Pulmonary artery endothelial cell (primary cell): ENCODE measurements at regions not wholly inside any gene's neighbourhood (a gene's known extent, or its start where the extent isn't known, plus 50 kb on each side); places are given as distances from the start of the nearest gene placed in this dataset.

Source experiments
- DNase-seq: peaks from one replicate; pipeline ENCODE4 v3.0.0-alpha.2; 2011; ENCODE audit warnings: low read depth, low spot score

GRCh38 chr20:56924292-56925081, 295.4 kb downstream of the TFAP2C start:
- no peak for DNase-seq

- no peak for DNase-seq
Observed at GRCh38 chr20:56925082-56925830, 296.1 kb downstream of the TFAP2C start.

- DNase-seq = no peak
Observed at GRCh38 chr20:56925831-56926170, 296.7 kb downstream of the TFAP2C start.

DNA sequence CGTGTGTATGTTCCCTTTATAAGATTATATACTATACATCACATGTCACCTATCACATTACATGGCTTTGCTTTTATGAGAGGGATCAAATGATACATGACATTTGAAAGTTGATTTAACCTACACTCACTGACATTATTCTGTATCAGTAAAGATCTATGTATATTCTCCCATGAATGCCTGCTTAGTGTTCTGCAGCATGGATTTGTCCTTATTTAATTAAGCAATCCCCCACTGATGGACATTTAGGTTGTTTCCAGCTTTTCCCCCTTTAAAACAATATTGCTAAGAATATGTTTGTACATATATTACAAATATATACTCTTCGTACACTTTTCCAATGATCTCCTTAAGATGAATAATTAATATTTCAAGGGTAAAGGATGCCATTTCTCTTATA, 297.4 kb downstream of the TFAP2C start:
- no peak for DNase-seq

- DNase-seq = no peak
Observed at GRCh38 chr20:56927127-56927526, 298.0 kb downstream of the TFAP2C start.

- no peak for DNase-seq
Observed at GRCh38 chr20:56928007-56928406, 298.9 kb downstream of the TFAP2C start.

GRCh38 chr20:56929606-56930005, 300.5 kb downstream of the TFAP2C start:
- DNase-seq = no peak

GRCh38 chr20:56930876-56931275, 301.8 kb downstream of the TFAP2C start:
- no peak for DNase-seq

DNA sequence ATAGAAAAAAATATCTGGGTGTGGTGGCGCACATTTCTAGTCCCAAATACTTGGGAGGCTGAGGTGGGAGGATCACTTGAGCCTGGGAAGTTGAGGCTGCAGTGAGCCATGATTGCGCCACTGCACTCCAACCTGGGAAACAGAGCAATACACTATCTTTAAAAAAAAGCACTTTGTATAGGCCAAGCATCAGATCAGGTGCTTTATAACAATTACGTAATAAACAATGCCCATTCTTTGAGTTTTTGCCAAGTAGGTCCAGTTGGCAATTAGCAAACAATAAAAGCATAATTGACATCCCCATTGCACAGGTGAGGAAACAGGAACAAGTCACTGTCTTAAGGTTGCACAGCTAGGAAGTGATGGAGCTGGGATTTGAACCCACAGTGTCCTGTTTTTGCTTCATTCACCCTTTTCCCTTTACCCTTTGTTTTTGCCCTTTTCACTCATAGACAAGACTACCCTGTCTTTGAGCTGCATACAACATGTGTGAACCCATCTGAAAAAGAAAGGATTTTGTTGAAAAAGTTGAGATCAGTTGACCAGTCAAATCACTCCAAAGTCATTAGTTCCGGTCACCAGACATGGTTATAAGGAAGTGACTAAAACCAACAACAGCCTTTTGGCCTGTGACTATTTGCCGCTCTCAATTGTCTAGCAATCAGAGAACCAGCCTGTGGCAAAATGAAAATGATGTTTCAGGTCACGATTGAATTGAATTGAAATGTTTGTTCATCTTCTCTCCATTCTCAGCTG, 303.6 kb downstream of the TFAP2C start:
- DNase-seq = no peak

DNA sequence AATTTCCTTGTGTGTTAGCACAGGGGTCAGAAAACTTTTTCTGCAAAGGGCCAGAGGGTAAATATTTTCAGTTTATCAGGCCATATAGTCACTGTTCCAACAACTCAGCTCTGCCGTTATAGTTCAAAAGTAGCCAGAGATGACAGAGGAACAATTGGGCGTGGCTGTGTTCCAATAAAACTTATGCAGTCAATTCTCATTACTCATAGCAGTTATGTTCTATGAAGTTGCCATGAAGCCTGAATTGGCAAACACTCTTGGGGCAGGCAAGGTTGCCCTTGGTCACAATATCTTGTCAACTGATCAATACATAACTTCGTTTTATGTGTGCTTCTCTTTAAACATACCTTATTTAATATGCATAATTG, 304.2 kb downstream of the TFAP2C start:
- no peak for DNase-seq

DNA sequence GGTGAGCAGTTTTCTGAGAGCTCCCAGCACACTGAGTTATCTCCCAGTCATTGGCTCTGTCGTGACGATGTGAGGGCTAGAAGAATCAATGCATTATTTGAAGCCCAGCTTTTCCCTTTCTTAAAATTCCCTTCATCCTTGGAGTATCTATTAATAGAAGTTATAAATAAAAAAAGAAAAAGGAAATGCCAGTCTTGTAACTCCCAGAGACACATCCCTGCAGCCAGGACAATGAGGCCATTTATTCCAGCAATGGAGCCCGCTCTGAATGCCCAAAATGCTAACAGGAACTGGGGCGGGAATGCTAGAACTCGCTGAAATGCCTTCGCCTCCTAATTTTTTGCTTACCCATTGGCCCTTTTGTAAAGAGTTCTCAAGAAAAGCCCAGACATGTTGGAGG, 305.8 kb downstream of the TFAP2C start:
- DNase-seq = no peak

GRCh38 chr20:56940466-56940865, 311.4 kb downstream of the TFAP2C start:
- no peak for DNase-seq

DNA sequence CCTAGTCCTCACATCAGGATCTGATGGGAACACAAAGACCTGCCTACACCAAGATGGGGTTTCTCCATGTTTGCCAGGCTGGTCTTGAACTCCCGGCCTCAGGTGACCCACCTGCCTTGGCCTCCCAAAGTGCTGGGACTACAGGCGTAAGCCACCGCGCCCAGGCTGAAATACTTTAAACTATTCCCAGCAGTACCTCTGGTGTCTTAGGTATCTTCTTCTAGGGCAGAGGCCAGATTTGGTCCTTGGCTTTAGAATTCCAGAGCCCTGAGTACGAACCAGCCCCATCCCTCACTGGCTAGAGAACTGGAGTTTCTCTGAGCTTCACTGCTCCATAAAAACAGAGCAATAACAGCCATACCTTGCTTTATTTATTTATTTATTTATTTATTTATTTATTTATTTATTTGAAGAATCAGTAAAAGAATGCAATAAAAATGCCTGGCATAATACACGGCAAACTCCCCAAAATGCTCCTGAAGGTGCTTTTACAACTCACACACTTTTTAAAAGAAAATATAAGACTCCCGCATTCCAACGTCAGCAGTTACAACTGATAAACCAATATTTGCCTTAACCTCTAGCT, 312.1 kb downstream of the TFAP2C start:
- no peak for DNase-seq

DNA sequence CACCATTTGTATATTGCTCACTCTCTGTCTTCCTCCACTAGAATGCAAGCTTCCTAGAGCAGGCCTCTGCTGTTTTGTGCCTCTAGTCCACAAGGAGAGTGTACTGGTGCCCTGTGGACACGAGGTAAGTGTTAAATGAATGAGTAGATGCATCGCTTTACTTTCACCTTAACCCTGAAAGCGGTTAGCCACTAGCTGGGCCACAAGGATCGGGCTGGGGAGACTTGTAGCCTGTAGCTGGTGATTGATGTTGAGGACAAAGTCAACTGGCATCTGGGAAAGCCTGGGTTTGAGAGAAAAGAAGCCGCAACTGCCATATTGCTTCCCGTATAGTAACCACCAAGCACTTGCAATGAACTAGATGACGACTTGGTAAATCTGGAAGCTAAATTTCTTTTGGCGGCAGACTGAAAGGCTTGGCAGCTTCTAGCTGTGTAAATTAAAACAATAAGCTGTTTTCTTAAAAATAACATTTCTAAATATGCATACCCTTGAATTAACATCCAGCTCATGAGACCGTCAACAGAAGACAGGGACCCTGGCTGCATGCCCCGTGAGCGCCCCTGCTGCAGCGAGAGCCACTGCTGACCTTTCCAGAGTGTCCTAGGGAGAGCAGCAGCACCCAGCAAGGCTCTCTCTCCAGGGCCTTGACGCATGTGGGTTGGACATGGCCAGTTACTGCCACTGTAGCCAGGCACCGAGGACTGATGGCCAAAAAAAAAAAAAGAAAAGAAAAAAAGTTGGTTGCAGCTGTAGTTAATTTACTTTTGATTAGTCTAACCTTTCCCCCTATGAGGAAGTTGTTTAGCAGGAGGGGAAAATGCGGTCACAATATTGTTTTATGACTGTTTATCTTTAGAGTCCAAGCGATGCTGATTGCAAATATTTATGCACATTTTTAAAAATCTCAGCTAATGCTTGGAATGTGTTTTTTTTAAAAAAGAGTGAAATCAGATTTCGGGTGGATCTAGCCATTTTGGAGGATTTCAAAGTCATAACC, 315.1 kb downstream of the TFAP2C start:
- DNase-seq = no peak

- DNase-seq = no peak
Observed at GRCh38 chr20:56945057-56945456, 316.0 kb downstream of the TFAP2C start.

GRCh38 chr20:56945901-56946300, 316.8 kb downstream of the TFAP2C start:
- no peak for DNase-seq

GRCh38 chr20:56949318-56949717, 317.1 kb downstream of the BMP7 start:
- DNase-seq = no peak

GRCh38 chr20:56952258-56953047, 314.0 kb downstream of the BMP7 start:
- DNase-seq = no peak

DNA sequence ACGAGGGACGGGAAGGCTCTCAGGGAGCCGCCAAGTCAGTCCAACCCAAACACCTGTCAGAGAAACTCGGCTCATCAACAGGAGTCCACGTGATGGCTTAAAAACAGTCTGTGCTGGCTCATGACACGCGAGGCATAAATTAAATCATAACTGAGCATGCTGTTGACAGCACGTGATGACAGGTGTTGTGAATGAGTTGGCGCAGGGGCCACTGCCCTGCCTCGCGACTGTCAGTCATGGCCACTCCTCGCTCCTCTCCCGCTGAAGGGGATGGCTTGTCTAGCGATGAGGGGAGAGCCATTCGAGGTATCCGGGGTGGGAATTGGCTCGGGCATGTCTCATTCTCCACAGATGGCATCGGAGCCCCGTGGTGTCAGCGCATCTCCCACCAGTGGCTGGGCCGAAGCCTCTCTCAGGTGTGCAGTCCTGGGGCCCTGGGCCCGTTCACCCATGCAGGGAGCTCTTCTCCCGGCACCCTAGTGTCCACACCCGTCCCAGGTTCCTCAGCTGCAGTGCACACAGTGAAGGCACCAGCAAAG, 313.3 kb downstream of the BMP7 start:
- no peak for DNase-seq

DNA sequence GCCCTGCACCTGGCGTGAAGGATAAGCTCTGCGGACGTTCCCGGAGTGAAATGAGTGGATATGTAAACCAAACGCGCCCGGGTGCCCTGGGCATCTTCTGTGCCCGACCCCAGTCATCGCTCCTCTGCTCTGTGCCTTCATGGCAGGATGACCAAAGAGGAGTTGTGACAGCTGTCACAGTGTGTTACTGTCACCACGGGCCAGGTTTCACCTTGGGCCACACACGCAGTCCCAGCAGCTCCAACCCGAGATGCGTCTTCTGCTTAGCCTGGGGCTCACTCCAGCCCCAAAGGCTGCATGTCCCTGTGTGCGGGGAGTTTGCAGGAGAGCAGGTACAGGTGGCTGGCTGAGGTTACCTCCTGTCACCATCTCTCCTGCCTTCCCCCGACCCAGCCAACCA, 311.6 kb downstream of the BMP7 start:
- DNase-seq = no peak
